ENCODE measurements at regions not wholly inside any gene's neighbourhood (a gene's known extent, or its start where the extent isn't known, plus 50 kb on each side); places are given as distances from the start of the nearest gene placed in this dataset.
"Not testable (repeated sequence)": the region's sequence is repeated elsewhere in the genome, so short reads cannot be mapped to it uniquely, and the experiment has no call there.

GRCh38 chr2:111493720-111494078, 373.0 kb downstream of the BCL2L11 start:
- DNase-seq (ENCODE audit: low read depth); H3K27me3 ChIP-seq (replicated peaks; ENCODE audit: control insufficient read depth, insufficient read depth, low read length); H3K9me3 ChIP-seq (ENCODE audit: control insufficient read depth, low read length); H3K36me3 ChIP-seq (ENCODE audit: control insufficient read depth, insufficient read depth, low read length, severe bottlenecking): not testable (repeated sequence)
- Histone ChIP-seq H3K9ac (ENCODE audit: low read length) (peak overlapping the region; percentile 77), H3K4me1 (ENCODE audit: control insufficient read depth, insufficient read depth, low read length) (peaks cover 15% of the 10 kb centered on the region), H3K4me3 (ENCODE audit: low read length) (peak overlapping the region; percentile 76)

- peak overlapping the region; percentile 76 for H3K4me3 ChIP-seq (ENCODE audit: low read length)
- H3K9me3 ChIP-seq (ENCODE audit: control insufficient read depth, low read length); H3K36me3 ChIP-seq (ENCODE audit: control insufficient read depth, insufficient read depth, low read length, severe bottlenecking); DNase-seq (ENCODE audit: low read depth); H3K27me3 ChIP-seq (replicated peaks; ENCODE audit: control insufficient read depth, insufficient read depth, low read length): not testable (repeated sequence)
- H3K4me1 ChIP-seq (ENCODE audit: control insufficient read depth, insufficient read depth, low read length): peaks cover 15% of the 10 kb centered on the region
- peak overlapping the region; percentile 80 for H3K9ac ChIP-seq (ENCODE audit: low read length)
Measured at GRCh38 chr2:111494288-111494980, 373.7 kb downstream of the BCL2L11 start.

GRCh38 chr2:111494981-111495315, 374.2 kb downstream of the BCL2L11 start:
- Histone ChIP-seq H3K4me3 (ENCODE audit: low read length) (peak overlapping the region; percentile 76), H3K4me1 (ENCODE audit: control insufficient read depth, insufficient read depth, low read length) (peaks cover 15% of the 10 kb centered on the region), H3K9ac (ENCODE audit: low read length) (peak overlapping the region; percentile 80)
- H3K9me3 ChIP-seq (ENCODE audit: control insufficient read depth, low read length); H3K36me3 ChIP-seq (ENCODE audit: control insufficient read depth, insufficient read depth, low read length, severe bottlenecking); DNase-seq (ENCODE audit: low read depth); H3K27me3 ChIP-seq (replicated peaks; ENCODE audit: control insufficient read depth, insufficient read depth, low read length): not testable (repeated sequence)

GRCh38 chr2:111495636-111496035, 374.9 kb downstream of the BCL2L11 start:
- Histone ChIP-seq H3K4me1 (ENCODE audit: control insufficient read depth, insufficient read depth, low read length) (peaks cover 15% of the 10 kb centered on the region), H3K4me3 (ENCODE audit: low read length) (peak overlapping the region; percentile 65), H3K9ac (ENCODE audit: low read length) (peak overlapping the region; percentile 71)
- not testable (repeated sequence) for H3K27me3 ChIP-seq (replicated peaks; ENCODE audit: control insufficient read depth, insufficient read depth, low read length); H3K36me3 ChIP-seq (ENCODE audit: control insufficient read depth, insufficient read depth, low read length, severe bottlenecking); H3K9me3 ChIP-seq (ENCODE audit: control insufficient read depth, low read length)
- peak; percentile 46 for DNase-seq (ENCODE audit: low read depth)

GRCh38 chr2:111496176-111496575, 375.5 kb downstream of the BCL2L11 start:
- not testable (repeated sequence) for H3K36me3 ChIP-seq (ENCODE audit: control insufficient read depth, insufficient read depth, low read length, severe bottlenecking); H3K27me3 ChIP-seq (replicated peaks; ENCODE audit: control insufficient read depth, insufficient read depth, low read length); H3K9me3 ChIP-seq (ENCODE audit: control insufficient read depth, low read length); H3K4me3 ChIP-seq (ENCODE audit: low read length)
- Histone ChIP-seq H3K9ac (ENCODE audit: low read length) (peak overlapping the region; percentile 71), H3K4me1 (ENCODE audit: control insufficient read depth, insufficient read depth, low read length) (peaks cover 12% of the 10 kb centered on the region)
- DNase-seq (ENCODE audit: low read depth): peak; percentile 23

GRCh38 chr2:111496860-111497259, 376.1 kb downstream of the BCL2L11 start:
- not testable (repeated sequence) for DNase-seq (ENCODE audit: low read depth)
- peak overlapping the region; percentile 74 for H3K9ac ChIP-seq (ENCODE audit: low read length)

GRCh38 chr2:111497270-111497669, 376.6 kb downstream of the BCL2L11 start:
- peaks cover 12% of the 10 kb centered on the region for H3K4me1 ChIP-seq (ENCODE audit: control insufficient read depth, insufficient read depth, low read length)
- DNase-seq (ENCODE audit: low read depth): peak; percentile 47
- not testable (repeated sequence) for H3K9me3 ChIP-seq (ENCODE audit: control insufficient read depth, low read length); H3K36me3 ChIP-seq (ENCODE audit: control insufficient read depth, insufficient read depth, low read length, severe bottlenecking); H3K4me3 ChIP-seq (ENCODE audit: low read length); H3K27me3 ChIP-seq (replicated peaks; ENCODE audit: control insufficient read depth, insufficient read depth, low read length); H3K9ac ChIP-seq (ENCODE audit: low read length)

More at GRCh38 chr2:111496860-111497259, 376.1 kb downstream of the BCL2L11 start:
- H3K4me1 ChIP-seq (ENCODE audit: control insufficient read depth, insufficient read depth, low read length): peaks cover 12% of the 10 kb centered on the region
- not testable (repeated sequence) for H3K4me3 ChIP-seq (ENCODE audit: low read length); H3K9me3 ChIP-seq (ENCODE audit: control insufficient read depth, low read length); H3K27me3 ChIP-seq (replicated peaks; ENCODE audit: control insufficient read depth, insufficient read depth, low read length); H3K36me3 ChIP-seq (ENCODE audit: control insufficient read depth, insufficient read depth, low read length, severe bottlenecking)

GRCh38 chr2:111500536-111501062, 379.9 kb downstream of the BCL2L11 start:
- not testable (repeated sequence) for H3K36me3 ChIP-seq (ENCODE audit: control insufficient read depth, insufficient read depth, low read length, severe bottlenecking); H3K4me3 ChIP-seq (ENCODE audit: low read length); H3K27me3 ChIP-seq (replicated peaks; ENCODE audit: control insufficient read depth, insufficient read depth, low read length); H3K9ac ChIP-seq (ENCODE audit: low read length); DNase-seq (ENCODE audit: low read depth); H3K9me3 ChIP-seq (ENCODE audit: control insufficient read depth, low read length)
- peaks cover 12% of the 10 kb centered on the region for H3K4me1 ChIP-seq (ENCODE audit: control insufficient read depth, insufficient read depth, low read length)

- H3K9me3 ChIP-seq (ENCODE audit: control insufficient read depth, low read length); H3K9ac ChIP-seq (ENCODE audit: low read length); DNase-seq (ENCODE audit: low read depth); H3K27me3 ChIP-seq (replicated peaks; ENCODE audit: control insufficient read depth, insufficient read depth, low read length); H3K4me1 ChIP-seq (ENCODE audit: control insufficient read depth, insufficient read depth, low read length); H3K4me3 ChIP-seq (ENCODE audit: low read length); H3K36me3 ChIP-seq (ENCODE audit: control insufficient read depth, insufficient read depth, low read length, severe bottlenecking): not testable (repeated sequence)
Measured at GRCh38 chr2:111503844-111504570, 380.0 kb downstream of the ANAPC1 start.

- H3K9ac ChIP-seq (ENCODE audit: low read length); H3K4me1 ChIP-seq (ENCODE audit: control insufficient read depth, insufficient read depth, low read length); H3K9me3 ChIP-seq (ENCODE audit: control insufficient read depth, low read length); H3K4me3 ChIP-seq (ENCODE audit: low read length); H3K27me3 ChIP-seq (replicated peaks; ENCODE audit: control insufficient read depth, insufficient read depth, low read length); H3K36me3 ChIP-seq (ENCODE audit: control insufficient read depth, insufficient read depth, low read length, severe bottlenecking); DNase-seq (ENCODE audit: low read depth): not testable (repeated sequence)
Measured at GRCh38 chr2:111504571-111504942, 379.4 kb downstream of the ANAPC1 start.

- H3K9ac ChIP-seq (ENCODE audit: low read length); H3K9me3 ChIP-seq (ENCODE audit: control insufficient read depth, low read length); H3K4me1 ChIP-seq (ENCODE audit: control insufficient read depth, insufficient read depth, low read length); DNase-seq (ENCODE audit: low read depth); H3K36me3 ChIP-seq (ENCODE audit: control insufficient read depth, insufficient read depth, low read length, severe bottlenecking); H3K27me3 ChIP-seq (replicated peaks; ENCODE audit: control insufficient read depth, insufficient read depth, low read length); H3K4me3 ChIP-seq (ENCODE audit: low read length): not testable (repeated sequence)
Measured at GRCh38 chr2:111505267-111505666, 378.7 kb downstream of the ANAPC1 start.

Measured in adipocyte (in vitro differentiated cells).